Activated CD8-positive, alpha-beta memory T cell treated with anti-CD3 and anti-CD28 coated beads for 1 hour (primary cell): ENCODE measurements at regions not wholly inside any gene's neighbourhood (a gene's known extent, or its start where the extent isn't known, plus 50 kb on each side); places are given as distances from the start of the nearest gene placed in this dataset.
"Not testable (repeated sequence)": the region's sequence is repeated elsewhere in the genome, so short reads cannot be mapped to it uniquely, and the experiment has no call there.

Experiments
- DNase-seq, 2 donors: peaks; one replicate each; pipeline ENCODE4 v3.0.0-alpha.2; 2020; ENCODE audit warnings: low read depth in 1 of 2; ENCODE audit errors: extremely low read depth in 1 of 2

- not testable (repeated sequence) for DNase-seq
Measured at GRCh38 chr10:21366108-21366507, 159.4 kb downstream of the SKIDA1 start.

GRCh38 chr10:21364196-21365114 is 161.0 kb downstream of the SKIDA1 start:
- DNase-seq, result no peak

DNA sequence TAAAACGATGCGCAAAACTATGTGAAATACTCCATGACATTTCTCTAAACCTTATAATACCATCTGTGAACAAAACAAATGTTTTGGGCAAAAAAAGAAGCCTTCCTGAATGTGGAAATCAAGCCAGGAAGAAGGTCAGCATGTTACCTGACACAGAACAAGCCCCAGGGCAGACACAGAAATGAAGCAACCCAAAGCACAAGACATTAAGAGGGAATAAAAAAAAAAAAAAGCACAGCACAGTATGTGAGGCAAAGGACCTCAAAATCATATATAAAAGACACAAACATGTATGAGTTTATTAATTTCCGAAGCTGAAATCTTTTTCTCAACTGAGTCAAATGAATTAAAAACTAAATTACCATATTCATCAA is 161.8 kb downstream of the SKIDA1 start:
- DNase-seq, result no peak

DNA sequence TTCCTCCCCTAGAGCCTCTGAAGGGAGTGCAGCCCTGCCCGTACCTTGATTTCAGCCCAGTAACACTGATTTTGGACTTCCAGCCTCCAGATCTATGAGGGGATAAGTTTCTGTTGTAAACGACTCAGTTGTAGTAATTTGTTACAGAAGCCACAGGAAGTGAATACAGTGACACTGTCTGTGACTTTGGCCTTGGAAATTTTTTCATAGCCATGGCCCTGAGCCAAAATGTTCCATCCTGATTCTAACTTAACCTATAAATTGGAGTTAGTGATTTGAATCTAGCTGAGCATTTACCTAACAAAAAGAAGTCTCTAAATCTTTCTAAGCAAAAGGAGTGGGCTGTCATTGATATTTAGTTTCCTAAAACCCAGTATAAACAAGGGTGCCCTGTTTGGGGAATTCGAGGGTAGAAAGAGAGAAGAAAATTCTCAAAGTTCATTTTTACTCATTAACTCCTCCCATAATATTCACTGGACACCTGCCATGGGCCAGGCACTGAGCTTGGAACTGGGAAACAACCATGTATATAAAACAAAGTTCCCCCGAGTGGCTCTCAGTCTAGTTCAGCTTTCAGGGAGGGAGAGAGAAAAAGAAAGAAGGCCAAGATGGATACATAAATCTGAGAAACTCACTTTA is 162.3 kb downstream of the SKIDA1 start:
- DNase-seq, result no peak

- no peak for DNase-seq
Measured at GRCh38 chr10:21359202-21359601, 166.3 kb downstream of the SKIDA1 start.

DNA sequence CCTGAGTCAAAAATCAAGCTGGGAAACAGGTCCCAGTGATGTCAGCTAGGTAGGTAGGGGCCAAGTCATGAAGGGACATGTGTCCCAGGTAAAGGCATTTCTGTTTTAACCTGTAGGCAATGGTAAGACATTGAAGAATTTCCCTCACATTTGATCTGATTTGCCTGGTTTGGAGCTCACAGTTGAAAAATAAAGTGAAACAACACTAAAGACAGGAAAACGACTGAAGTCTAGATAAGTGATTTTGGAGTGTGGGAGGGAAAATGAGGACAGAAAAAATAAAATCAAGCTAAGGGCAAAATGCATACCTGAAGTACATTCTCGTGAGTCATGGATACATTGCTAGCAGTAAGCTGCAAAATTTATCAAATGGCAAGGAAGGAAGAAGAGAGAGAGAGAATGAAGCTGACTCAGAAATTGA is 169.9 kb downstream of the SKIDA1 start:
- no peak for DNase-seq

GRCh38 chr10:21352886-21353285 is 172.6 kb downstream of the SKIDA1 start:
- DNase-seq, result no peak

DNA sequence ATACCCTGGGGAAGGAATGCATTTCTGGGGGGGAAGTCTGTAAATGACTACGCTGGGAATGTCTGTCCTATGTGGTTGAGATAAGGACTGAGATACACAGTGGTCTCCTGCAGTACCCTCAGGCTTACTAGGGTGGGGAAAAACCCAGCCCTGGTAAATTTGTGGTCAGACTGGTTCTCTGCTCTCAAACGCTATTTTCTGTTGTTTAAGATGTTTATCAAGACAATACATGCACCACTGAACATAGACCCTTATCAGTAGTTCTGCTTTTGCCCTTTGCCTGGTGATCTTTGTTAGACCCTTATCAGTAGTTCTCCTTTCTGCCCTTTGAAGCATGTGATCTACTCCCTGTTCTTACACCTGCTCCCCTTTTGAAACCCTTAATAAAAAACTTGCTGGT is 173.9 kb downstream of the SKIDA1 start:
- not testable (repeated sequence) for DNase-seq

GRCh38 chr10:21349912-21350286 is 175.6 kb downstream of the SKIDA1 start:
- no peak for DNase-seq

- DNase-seq, result no peak
Measured at GRCh38 chr10:21347785-21348170, 177.7 kb downstream of the SKIDA1 start.

GRCh38 chr10:21347043-21347784 is 178.3 kb downstream of the SKIDA1 start:
- no peak for DNase-seq

GRCh38 chr10:21343087-21343486 is 182.4 kb downstream of the SKIDA1 start:
- DNase-seq, result no peak

- DNase-seq, result not testable (repeated sequence)
Measured at GRCh38 chr10:21342499-21342898, 183.0 kb downstream of the SKIDA1 start.

GRCh38 chr10:21340331-21340730 is 185.2 kb downstream of the SKIDA1 start:
- no peak for DNase-seq

GRCh38 chr10:21337171-21337792 is 188.2 kb downstream of the SKIDA1 start:
- no peak for DNase-seq

GRCh38 chr10:21336476-21337170 is 188.9 kb downstream of the SKIDA1 start:
- DNase-seq, result no peak

- no peak for DNase-seq
Measured at GRCh38 chr10:21334891-21335696, 190.4 kb downstream of the SKIDA1 start.

DNA sequence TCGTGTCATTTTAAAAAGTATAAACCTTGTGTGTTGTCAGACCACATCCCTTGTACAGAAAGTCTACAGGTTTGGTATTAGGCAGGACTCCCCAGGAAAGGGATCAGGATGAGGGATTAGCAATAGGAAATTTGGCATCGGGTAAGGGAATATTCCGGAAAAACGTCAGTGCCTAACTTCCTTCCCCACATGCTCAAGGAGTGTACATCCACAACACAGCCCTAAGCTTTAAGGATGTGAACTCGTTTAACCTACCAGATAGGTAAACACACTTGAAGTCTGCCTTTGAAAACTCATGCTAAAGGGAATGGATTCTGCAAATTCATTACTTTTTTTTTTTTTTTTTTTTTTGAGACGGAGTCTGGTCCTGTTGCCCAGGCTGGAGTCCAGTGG is 194.9 kb downstream of the SKIDA1 start:
- DNase-seq, result no peak

DNA sequence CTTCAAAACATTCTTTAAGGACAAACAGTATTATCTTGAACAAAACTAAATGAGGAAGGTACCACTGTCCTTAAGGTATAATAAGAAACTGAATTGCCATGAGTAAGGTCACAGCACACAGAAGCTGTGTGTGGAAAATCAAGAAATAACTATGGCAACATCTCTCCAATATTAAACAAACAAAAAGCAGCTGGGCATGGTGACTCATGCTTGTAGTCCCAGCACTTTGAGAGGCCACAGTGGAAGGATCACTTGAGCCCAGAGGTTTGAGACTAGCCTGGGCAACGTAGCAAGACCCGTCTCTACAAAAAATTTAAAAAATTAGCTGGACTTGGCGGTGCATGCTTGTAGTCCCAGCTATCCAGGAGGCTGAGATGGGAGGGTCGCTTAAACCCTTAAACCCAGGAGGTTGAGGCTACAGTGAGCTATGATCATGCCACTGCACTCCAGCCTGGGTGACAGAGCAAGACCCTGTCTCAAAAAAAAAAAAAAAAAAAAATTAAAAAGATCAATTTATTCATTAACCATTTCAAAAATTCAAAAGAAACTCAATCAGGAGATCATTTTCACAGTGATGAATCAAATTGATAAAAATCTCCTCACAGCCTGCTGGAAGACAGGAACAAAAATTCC is 195.4 kb downstream of the SKIDA1 start:
- no peak for DNase-seq
